K562 (cell line): ENCODE measurements at regions not wholly inside any gene's neighbourhood (a gene's known extent, or its start where the extent isn't known, plus 50 kb on each side); places are given as distances from the start of the nearest gene placed in this dataset.

Experiments used
- BMI1 ChIP-seq: fragments of 150-350 bp; IDR thresholded peaks from 2 replicates; pipeline ENCODE4 v1.6.1; 2014; ENCODE audit warnings: low read length
- CBX3 ChIP-seq, 2 experiments: IDR thresholded peaks; 1 replicate in 1 of 2; 2 replicates in 1 of 2; pipeline ENCODE4 v1.6.1; 2012; ENCODE audit warnings: inconsistent platforms in 2 of 2, low read length in 2 of 2, borderline replicate concordance in 1 of 2, control low read depth in 1 of 2
- CREB5 ChIP-seq: fragments of 250-450 bp; sonication (Bioruptor Pico); IDR thresholded peaks from 2 replicates; pipeline ENCODE4 v1.5.0; 2020; ENCODE audit warnings: mild to moderate bottlenecking
- CTCF ChIP-seq, 3 experiments: IDR thresholded peaks in 2 of 3; conservative IDR thresholded peaks in 1 of 3; 2 replicates each; pipeline ENCODE4 v1.5.1; 2011 to 2012; ENCODE audit warnings: low read length in 3 of 3, mild to moderate bottlenecking in 3 of 3, control low read depth in 2 of 3, improper control_type of control experiment in 1 of 3, inconsistent platforms in 1 of 3, low read depth in 1 of 3, mixed read lengths in 1 of 3, moderate library complexity in 1 of 3; ENCODE audit not compliant: insufficient read depth in 2 of 3
- HDAC2 ChIP-seq: fragments of 450-650 bp; IDR thresholded peaks from 2 replicates; pipeline ENCODE4 v1.6.1; 2016; ENCODE audit warnings: mild to moderate bottlenecking
- KHSRP ChIP-seq: fragments of 450-650 bp; IDR thresholded peaks from 2 replicates; pipeline ENCODE4 v1.6.1; 2017
- MEIS2 ChIP-seq: fragments of 450-650 bp; IDR thresholded peaks from 2 replicates; pipeline ENCODE4 v1.6.1; 2014; ENCODE audit warnings: mild to moderate bottlenecking; ENCODE audit not compliant: partially characterized antibody
- NFIX ChIP-seq: fragments of 250-450 bp; sonication (Bioruptor Pico); IDR thresholded peaks from 2 replicates; pipeline ENCODE4 v1.4.0; 2020; ENCODE audit warnings: low read depth, mild to moderate bottlenecking, moderate library complexity
- RUNX1 ChIP-seq: sonication (generic); IDR thresholded peaks from 2 replicates; pipeline ENCODE4 v1.6.1; 2016; ENCODE audit warnings: antibody characterized with exemption, low read depth
- U2AF2 ChIP-seq: fragments of 200-400 bp; formaldehyde crosslinking; optimal IDR thresholded peaks from 2 replicates; pipeline ENCODE3; 2017; ENCODE audit warnings: low read depth, mild to moderate bottlenecking, low read length
- ZBTB49 ChIP-seq: sonication (generic); formaldehyde crosslinking; IDR thresholded peaks from 2 replicates; pipeline ENCODE4 v1.8.0; 2022; ENCODE audit warnings: missing genetic modification reagents, mild to moderate bottlenecking, borderline replicate concordance

GRCh38 chr5:161783297-161783696, 64.6 kb upstream of the GABRA1 start:
- TF ChIP-seq CTCF (IDR thresholded peaks at IDR 0.05 in 2 of 3, conservative IDR thresholded peaks at IDR 0.05 in 1 of 3; ENCODE audit: insufficient read depth in 2 of 3, low read depth in 1 of 3, low read length in 3 of 3) (no peak), NFIX (CRISPR knock-in tag) (no peak), HDAC2 (no peak), U2AF2 (no peak), CREB5 (CRISPR knock-in tag) (no peak), ZBTB49 (CRISPR knock-in tag) (no peak), CBX3 (IDR thresholded peaks at IDR 0.05; ENCODE audit: borderline replicate concordance in 1 of 2, low read length in 2 of 2) (no peak), RUNX1 (no peak), BMI1 (no peak), KHSRP (no peak), MEIS2 (no peak)
